ENCODE measurements at regions not wholly inside any gene's neighbourhood (a gene's known extent, or its start where the extent isn't known, plus 50 kb on each side); places are given as distances from the start of the nearest gene placed in this dataset.
"Not testable (repeated sequence)": the region's sequence is repeated elsewhere in the genome, so short reads cannot be mapped to it uniquely, and the experiment has no call there.

DNA sequence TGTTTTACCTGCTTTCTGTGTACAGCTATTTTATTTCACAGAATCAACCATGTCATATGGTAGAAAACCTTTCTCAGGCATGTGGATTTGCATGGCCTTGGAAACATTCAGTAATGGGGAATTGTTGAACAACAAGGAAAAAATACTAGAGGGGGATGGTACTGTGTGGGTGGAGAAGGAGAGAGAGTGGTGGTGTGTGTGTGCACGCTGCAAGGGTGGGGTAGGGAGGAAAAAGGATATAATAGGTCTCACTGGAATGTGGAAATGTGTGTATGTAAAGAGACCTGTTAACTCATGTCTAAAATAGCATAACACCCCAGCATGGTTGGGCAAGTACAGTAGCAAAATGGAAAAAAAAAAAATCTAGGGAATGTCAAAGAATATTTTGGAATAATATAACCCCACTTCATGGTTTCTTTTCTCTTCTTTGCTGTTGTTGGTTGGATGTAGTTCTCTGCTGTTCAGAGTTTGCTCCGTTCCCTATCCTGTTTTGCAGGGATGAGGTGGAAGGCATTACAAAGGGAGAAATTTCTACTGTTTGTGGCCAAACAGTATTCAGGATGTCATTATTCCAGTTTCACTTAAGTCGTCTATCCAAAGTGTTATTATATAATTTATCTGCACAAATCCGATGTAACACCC is 93.9 kb upstream of the CITED2 start:
- no peak for DNase-seq

DNA sequence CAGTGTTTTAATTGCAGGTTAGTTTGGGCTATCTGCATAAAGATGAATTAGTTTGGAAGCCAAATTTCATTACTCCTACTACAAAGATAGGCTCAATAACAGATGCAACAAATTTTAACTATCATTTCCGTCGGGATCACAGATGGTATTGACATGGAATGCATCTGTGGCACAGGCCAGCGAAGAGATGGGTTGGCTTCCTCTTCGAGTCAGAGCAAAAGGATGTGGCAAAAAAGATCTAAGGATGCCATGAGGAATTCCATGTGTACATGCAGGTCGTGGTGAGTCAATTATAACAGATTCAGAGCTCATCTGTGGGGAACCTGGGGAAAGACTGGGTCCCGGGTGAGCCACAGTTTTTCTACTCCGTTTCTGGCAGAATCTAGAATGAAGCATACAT is 83.0 kb upstream of the CITED2 start:
- DNase-seq: peak; percentile 57

DNA sequence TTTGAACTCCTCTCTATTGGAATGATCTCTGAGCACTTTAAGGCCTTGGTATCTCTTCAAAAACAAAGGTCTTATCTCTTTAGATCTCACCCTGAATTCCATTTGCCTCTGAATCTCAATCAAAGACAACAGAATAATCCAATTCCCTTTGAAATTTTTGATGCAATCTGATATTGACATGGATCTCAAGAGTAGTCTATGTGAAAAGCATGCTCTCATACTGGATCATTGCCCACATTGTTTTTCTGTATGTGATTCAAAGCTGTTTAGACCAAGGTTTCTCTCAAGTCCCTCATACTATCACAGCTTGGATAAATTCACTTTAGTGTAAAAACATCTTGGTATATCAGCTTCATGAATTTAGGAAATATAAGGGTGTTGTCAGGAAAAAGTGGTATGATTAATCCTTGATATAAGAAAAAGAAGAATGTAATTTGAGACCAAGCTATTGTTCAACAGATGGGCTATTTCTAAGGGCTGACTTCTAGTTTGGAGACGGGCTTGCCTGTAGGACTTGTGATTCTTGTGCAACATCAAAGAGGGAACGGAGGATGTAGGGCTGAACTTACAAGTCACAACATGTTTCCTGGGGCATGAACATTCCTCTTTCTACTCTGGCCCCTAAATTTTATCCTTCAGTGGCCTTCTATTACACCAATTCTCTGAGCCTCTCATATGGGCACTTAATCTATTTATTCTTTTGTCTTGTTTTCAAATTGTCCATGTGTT is 77.9 kb upstream of the CITED2 start:
- peak; percentile 37 for DNase-seq

GRCh38 chr6:139449611-139450000 is 75.2 kb upstream of the CITED2 start:
- peak; percentile 61 for DNase-seq

DNA sequence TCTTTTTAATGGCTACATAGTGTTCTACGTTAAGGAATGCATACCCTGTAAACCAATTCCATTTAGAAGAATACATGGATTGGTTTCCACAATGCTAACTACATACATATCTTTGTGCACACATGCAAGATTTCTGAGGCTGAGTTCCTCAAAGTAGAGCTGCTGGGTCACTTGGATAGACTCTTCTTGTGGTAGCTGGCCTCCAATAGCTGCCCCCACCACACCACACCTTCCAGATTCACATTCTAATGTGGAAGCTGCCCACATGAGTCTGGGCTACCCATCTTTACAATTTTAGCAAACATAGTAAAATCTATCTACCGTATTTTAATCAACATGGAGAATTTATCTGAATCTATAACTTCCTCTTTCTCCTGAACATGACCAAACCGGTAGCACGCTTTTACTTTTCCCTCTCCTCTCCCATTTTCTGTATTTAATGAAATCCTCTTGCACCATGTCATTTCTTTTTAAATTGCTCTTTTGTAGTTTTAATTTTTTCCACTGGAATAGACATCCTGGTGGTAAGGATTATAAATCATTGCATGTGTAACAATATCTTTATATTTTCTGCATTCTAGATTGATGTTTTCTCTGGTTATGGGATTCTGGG is 74.7 kb upstream of the CITED2 start:
- DNase-seq: no peak

DNA sequence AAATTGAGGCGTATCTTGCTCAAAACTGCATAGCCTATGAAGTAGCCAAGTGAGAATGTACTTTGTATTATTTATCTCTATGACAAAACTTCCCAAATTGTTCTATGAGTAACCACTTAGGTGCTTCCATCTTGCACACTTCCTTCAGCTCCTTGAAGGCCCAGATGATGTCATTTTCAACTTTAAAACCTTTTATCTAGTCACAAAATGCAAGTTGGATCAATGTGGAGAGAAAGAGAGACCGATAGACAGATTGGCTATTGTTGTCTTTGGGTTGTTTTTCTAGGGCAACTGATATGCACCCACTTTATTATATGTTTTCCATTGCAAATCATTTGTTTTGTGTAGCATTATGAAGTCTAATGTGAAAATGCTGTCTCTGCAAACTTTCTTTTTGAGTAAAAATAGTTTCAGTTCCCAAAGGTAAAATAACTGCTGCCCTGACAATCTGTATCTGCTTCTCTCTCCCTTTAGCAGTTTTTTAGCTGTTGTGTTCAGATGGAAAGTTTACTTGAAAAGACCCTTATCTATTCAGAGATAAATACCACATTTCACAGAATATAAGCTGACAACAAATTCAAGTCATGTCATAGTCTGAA is 73.7 kb upstream of the CITED2 start:
- peak; percentile 45 for DNase-seq

- no peak for DNase-seq
Observed at GRCh38 chr6:139447656-139447975, 73.2 kb upstream of the CITED2 start.

DNA sequence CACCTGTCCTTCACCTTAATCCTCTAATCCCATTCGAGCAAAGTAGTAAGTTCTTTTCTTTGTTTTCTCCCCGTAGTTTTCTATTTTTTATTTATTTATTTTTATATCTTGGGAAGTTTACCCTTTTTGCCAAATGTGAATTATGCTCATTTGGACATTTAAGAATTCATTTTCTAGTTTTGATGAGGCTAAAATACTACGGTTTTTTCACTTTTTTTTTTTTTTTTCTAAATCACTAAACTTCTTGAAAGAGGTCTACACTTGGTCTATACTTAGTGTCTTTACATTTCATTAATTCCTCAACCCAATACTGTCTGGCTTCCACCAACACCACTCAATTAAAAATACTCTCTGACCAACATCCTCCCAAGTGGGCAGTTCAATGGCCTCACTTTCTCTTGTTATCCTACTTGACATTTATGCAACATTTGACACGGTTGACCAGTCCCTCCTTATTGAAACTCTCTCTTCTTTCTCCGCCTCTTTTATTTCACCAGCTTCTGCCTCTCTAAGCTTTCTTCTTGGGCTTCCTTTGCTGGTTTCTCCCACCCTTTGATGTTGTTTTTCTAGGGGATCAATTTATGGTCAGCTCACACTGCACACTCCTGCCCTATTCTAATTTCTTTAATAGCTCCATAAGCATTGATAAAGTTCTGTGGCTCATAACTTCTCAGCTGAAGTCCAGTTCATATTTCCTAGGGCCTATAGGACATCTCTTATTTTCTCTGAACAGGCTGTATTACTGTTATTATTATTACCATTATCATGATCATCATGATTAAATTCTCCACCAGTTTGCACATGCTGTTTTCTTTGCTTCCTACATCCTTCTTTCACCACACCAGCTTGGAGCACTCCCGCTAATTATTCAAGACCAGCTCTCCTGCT is 72.6 kb upstream of the CITED2 start:
- DNase-seq: no peak

GRCh38 chr6:139446138-139446715 is 71.8 kb upstream of the CITED2 start:
- DNase-seq: no peak

DNA sequence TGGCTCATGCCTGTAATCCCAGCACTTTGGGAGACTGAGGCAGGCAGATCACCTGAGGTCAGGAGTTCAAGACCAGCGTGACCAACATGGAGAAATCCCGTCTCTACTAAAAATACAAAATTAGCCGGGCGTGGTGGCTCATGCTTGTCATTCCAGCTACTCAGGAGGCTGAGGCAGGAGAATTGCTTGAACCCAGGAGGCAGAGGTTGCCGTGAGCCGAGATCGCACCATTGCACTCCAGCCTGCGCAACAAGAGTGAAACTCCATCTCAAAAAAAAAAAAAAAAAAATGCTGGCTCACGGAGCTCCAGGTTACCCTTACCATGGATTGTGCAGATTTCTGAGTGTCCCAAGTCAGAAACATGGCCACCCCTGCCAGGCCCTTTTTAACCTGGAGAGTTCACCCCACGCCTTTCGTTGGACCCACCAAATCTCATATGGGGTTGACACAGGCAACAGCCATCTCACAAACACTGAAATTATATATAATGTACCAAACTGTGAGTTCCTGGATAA is 69.9 kb upstream of the CITED2 start:
- not testable (repeated sequence) for DNase-seq

GRCh38 chr6:139443231-139444112 is 69.0 kb upstream of the CITED2 start:
- peak; percentile 55 for DNase-seq

DNA sequence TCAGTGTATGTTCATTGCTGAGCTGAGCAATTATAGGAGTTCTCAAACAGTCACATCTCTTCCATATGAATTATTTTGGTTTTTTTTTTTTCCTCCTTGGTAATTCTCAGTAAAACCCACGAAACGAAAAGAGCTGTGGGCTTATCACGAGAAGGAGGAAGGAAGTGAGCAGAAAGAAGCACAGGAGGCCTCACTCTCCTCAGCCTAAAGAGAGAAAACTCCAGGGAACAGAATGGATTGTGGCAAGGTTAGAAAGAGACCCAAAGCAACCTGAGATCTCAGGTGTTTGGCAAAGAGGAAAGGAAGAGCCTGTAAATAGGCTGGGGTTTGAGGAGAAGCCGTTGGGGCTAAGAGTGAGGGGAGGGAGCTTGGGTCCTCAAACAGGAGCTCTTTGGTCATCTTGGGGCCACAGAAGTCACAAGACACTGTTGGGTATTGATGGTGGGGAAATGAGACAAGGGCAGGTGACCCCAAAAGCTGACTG is 67.8 kb upstream of the CITED2 start:
- no peak for DNase-seq

- peak; percentile 25 for DNase-seq
Observed at GRCh38 chr6:139439349-139439748, 64.9 kb upstream of the CITED2 start.

DNA sequence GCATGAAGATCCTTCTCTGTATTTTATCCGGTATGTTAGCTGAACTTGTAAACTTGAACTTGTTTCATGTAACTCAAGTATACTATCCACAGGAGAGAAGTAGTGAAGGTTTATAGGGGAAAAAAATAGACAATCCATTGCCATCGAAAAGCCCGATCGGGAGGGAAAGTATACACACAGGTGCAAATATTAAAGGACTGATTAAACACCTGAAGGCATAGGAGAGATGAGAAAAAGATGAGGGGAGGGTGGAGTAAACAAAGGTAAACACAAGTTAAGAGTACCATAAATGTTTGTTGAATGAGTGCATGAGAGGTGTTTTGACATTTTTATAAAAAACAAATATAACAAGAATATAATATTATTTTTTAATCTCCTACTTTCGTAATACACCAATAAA is 64.3 kb upstream of the CITED2 start:
- no peak for DNase-seq

GRCh38 chr6:139436957-139437348 is 62.5 kb upstream of the CITED2 start:
- no peak for DNase-seq

DNA sequence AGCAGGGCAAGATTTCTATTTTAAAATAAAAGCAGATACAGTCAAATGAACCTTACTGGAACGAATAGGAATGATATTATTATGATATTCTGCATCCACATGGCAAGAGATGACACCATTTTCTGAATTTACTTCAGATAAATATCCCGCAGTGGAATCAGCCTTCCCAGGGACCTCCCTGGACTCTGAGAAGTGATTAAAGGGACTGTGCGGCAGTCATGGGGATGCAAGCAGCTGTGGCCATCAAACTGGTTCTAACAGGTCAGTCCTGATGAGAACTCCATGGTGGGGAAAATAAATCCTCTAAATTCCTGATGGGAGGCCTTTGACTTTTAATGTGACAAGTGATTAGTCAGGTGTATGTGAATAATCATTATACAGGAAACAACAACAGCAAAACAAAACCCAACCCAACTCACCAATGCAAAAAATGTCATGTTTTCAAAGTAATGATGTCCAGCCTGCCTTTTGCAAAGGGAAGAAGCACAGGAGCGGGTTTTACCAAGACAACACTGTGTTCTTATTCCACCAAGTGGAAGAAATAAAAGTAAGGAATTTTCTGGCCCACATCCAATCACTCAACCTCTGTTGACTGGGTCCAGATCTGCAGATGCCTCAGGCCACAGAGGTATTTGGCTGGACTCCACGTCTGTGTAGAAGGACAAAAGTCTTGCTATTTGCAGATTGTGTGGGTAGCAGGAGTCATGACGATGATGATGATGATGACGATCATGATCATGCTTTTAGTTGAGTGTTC is 61.9 kb upstream of the CITED2 start:
- peak; percentile 63 for DNase-seq

GRCh38 chr6:139433631-139434419 is 59.4 kb upstream of the CITED2 start:
- peak; percentile 38 for DNase-seq

DNA sequence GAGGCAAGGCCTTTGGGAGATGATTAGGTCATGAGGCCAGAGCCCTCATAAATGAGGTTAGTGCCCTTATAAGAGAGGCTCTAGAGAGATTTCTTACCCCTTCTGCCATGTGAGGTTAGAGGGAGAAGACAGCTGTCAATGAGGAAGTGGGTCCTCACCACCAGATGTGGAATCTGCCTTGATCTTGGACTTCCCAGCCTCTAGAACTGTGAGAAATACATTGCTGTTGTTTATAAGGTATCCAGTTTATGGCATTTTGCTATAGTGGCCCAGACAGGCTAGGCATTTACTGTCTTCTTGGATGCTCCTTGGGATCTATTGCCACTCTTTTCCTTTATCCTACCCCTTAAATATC is 57.1 kb upstream of the CITED2 start:
- DNase-seq: no peak

DNA sequence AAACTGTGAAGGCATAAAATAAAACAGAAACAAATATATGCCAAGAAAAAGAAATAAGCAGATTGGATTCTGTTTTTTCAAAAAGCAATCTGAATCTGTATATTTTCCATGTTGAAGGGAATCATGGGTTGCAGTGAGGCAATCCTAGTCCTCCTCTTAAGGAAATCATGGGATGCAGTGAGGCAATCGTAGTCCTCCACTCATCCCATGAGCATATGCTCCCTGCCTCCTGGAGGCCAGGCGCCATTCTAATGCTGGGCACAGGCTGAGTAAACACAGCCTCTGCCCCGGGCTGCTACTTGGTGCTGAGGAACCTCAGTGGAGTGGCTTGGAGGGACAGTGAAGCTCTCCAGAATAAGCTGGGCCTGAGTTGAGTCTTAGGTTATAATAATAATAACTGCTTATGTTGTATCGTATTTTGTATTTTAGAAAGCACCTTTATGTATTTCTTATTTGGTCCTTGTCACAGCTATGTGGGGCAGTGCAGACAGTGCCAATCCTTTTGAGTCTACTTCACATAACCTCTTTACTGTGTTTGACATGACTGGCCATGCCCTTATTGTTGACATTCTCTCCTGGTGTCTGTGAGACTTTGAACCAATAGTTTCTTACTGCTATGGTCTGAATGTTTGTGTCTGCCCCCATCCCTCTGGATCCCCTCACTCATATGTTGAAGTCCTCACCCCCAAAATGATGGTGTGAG is 56.6 kb upstream of the CITED2 start:
- DNase-seq: no peak

Measured in fibroblast of skin of right biceps (primary cell).